ENCODE measurements at regions not wholly inside any gene's neighbourhood (a gene's known extent, or its start where the extent isn't known, plus 50 kb on each side); places are given as distances from the start of the nearest gene placed in this dataset.

DNA sequence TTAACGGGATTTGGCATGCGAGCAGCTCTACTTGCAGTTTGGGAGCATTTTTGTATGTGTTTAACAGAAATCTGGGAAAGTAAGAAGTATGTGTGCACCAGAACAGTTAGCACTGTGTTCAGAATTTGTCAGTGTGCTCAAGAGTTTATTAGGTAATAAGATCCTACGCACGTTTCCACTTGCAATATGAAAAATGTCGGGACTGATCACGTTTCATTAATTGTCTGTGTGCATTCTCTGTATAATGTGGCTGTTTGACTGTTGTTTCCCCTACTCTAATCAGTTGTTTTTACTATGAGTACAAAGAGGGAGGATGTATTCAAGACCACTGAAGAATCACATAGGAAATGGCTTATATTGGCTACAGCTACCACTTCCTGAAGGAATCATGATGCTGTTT, 349.7 kb upstream of the POU3F2 start:
- no peak for TF ChIP-seq CTCF (IDR thresholded peaks at IDR 0.05)
- no peaks in the 10 kb centered on the region for H3K27me3 ChIP-seq (replicated peaks in 1 of 4; ENCODE audit: control extremely low read depth in 1 of 4, control insufficient read depth in 3 of 4, insufficient read depth in 4 of 4, low read length in 3 of 4)
- H3K36me3 ChIP-seq (replicated peaks in 1 of 2; ENCODE audit: control extremely low read depth in 1 of 2, control insufficient read depth in 1 of 2, extremely low read depth in 1 of 2, insufficient read depth in 2 of 2, low read length in 1 of 2), result no peaks in the 10 kb centered on the region
- H3K27ac ChIP-seq (ENCODE audit: low read length in 2 of 2), result no peak overlapping the region
- H2AFZ ChIP-seq (ENCODE audit: insufficient read depth, low read depth, low read length, poor library complexity, severe bottlenecking), result no peak overlapping the region
- intact Hi-C loops (cut with micrococcal nuclease), result no loop called here
- ATAC-seq (ENCODE audit: low read depth), result no peak
- Mint-ChIP-seq H3K27me3 (no peaks in the 10 kb centered on the region), H3K4me3 (no peak overlapping the region), H3K27ac (no peak overlapping the region), H3K9me3 (ENCODE audit: insufficient read depth) (no peaks in the 10 kb centered on the region), H3K4me1 (no peaks in the 10 kb centered on the region)
- H3K4me1 ChIP-seq (ENCODE audit: control insufficient read depth in 2 of 2, insufficient read depth in 2 of 2, low read length in 2 of 2), result no peaks in the 10 kb centered on the region
- no peak overlapping the region for H3K9ac ChIP-seq (ENCODE audit: low read length)
- no peak for DNase-seq
- WGBS (ENCODE audit: insufficient coverage), result 100% methylated on average over 4 of the region's 6 CpGs
- no peak overlapping the region for H3K4me3 ChIP-seq (ENCODE audit: control extremely low read depth in 1 of 5, extremely low read depth in 1 of 5, insufficient read depth in 1 of 5, low read depth in 2 of 5, low read length in 4 of 5)
- no peaks in the 10 kb centered on the region for H3K79me2 ChIP-seq (ENCODE audit: control insufficient read depth, insufficient read depth, low read length)
- no peaks in the 10 kb centered on the region for H4K20me1 ChIP-seq (ENCODE audit: control insufficient read depth, insufficient read depth, low read length, poor library complexity, severe bottlenecking)
- no peak overlapping the region for H3K4me2 ChIP-seq (replicated peaks; ENCODE audit: low read depth, low read length, poor library complexity, severe bottlenecking)
- no peaks in the 10 kb centered on the region for H3K9me3 ChIP-seq (ENCODE audit: control extremely low read depth in 1 of 3, control insufficient read depth in 2 of 3, insufficient read depth in 1 of 3, low read length in 2 of 3)
- ChIA-PET POLR2A (no interaction called here), CTCF (no interaction called here)

GRCh38 chr6:98485593-98485992, 348.8 kb upstream of the POU3F2 start:
- Mint-ChIP-seq H3K9me3 (ENCODE audit: insufficient read depth) (no peaks in the 10 kb centered on the region), H3K27ac (no peak overlapping the region), H3K4me3 (no peak overlapping the region), H3K27me3 (no peaks in the 10 kb centered on the region), H3K4me1 (no peaks in the 10 kb centered on the region)
- ATAC-seq (ENCODE audit: low read depth), result no peak
- Histone ChIP-seq H3K4me1 (ENCODE audit: control insufficient read depth in 2 of 2, insufficient read depth in 2 of 2, low read length in 2 of 2) (no peaks in the 10 kb centered on the region), H4K20me1 (ENCODE audit: control insufficient read depth, insufficient read depth, low read length, poor library complexity, severe bottlenecking) (no peaks in the 10 kb centered on the region), H3K36me3 (replicated peaks in 1 of 2; ENCODE audit: control extremely low read depth in 1 of 2, control insufficient read depth in 1 of 2, extremely low read depth in 1 of 2, insufficient read depth in 2 of 2, low read length in 1 of 2) (no peaks in the 10 kb centered on the region), H3K79me2 (ENCODE audit: control insufficient read depth, insufficient read depth, low read length) (no peaks in the 10 kb centered on the region), H2AFZ (ENCODE audit: insufficient read depth, low read depth, low read length, poor library complexity, severe bottlenecking) (no peak overlapping the region), H3K4me3 (ENCODE audit: control extremely low read depth in 1 of 5, extremely low read depth in 1 of 5, insufficient read depth in 1 of 5, low read depth in 2 of 5, low read length in 4 of 5) (no peak overlapping the region), H3K27me3 (replicated peaks in 1 of 4; ENCODE audit: control extremely low read depth in 1 of 4, control insufficient read depth in 3 of 4, insufficient read depth in 4 of 4, low read length in 3 of 4) (no peaks in the 10 kb centered on the region), H3K9me3 (ENCODE audit: control extremely low read depth in 1 of 3, control insufficient read depth in 2 of 3, insufficient read depth in 1 of 3, low read length in 2 of 3) (no peaks in the 10 kb centered on the region), H3K27ac (ENCODE audit: low read length in 2 of 2) (no peak overlapping the region), H3K4me2 (replicated peaks; ENCODE audit: low read depth, low read length, poor library complexity, severe bottlenecking) (no peak overlapping the region), H3K9ac (ENCODE audit: low read length) (no peak overlapping the region)
- TF ChIP-seq EZH2 (IDR thresholded peaks at IDR 0.05; ENCODE audit: borderline replicate concordance, insufficient read depth, low read depth, low read length, poor library complexity, severe bottlenecking) (no peak), CTCF (IDR thresholded peaks at IDR 0.05) (no peak)
- DNase-seq, result no peak
- intact Hi-C loops (cut with micrococcal nuclease), result no loop called here
- ChIA-PET CTCF (no interaction called here), POLR2A (no interaction called here)

Measured in B cell (primary cell).